HG02759 (cell line): ENCODE measurements at regions not wholly inside any gene's neighbourhood (a gene's known extent, or its start where the extent isn't known, plus 50 kb on each side); places are given as distances from the start of the nearest gene placed in this dataset.
"Not testable (repeated sequence)": the region's sequence is repeated elsewhere in the genome, so short reads cannot be mapped to it uniquely, and the experiment has no call there.

ENCODE experiments used
- ATAC-seq: cut with Tn5 transposase; IDR thresholded peaks from one replicate; pipeline ENCODE4 v1.9.1; 2021; ENCODE audit warnings: mild to moderate bottlenecking, moderate library complexity; ENCODE audit not compliant: unreplicated experiment

DNA sequence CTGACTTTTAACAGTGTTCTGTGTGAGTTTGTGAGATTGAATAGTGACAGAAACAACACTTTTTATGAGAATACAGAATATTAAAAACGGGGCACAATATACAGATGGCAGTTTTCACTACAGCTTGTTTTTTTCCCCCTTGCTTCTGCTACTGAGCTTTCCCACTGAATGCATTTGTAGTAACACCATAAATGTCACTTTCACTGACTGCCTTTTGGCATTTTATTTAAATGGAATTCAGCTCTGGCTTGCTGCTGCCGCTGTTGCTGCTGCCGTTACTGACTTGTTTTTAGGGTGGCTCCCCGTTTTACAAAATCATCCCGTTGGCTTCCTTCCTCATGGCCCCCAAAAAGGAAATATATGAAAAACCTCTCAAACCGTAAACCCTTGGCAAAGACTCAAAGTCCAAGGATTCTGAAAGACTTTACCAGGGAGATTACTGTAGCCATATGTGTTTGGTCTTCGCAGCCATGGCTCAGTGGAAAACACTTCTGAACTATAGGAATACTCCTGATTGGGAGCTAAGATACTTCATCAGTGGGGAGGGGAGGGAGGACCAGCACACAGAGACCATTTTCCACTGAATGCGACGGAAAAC is 151.0 kb downstream of the NUF2 start:
- no peak for ATAC-seq

DNA sequence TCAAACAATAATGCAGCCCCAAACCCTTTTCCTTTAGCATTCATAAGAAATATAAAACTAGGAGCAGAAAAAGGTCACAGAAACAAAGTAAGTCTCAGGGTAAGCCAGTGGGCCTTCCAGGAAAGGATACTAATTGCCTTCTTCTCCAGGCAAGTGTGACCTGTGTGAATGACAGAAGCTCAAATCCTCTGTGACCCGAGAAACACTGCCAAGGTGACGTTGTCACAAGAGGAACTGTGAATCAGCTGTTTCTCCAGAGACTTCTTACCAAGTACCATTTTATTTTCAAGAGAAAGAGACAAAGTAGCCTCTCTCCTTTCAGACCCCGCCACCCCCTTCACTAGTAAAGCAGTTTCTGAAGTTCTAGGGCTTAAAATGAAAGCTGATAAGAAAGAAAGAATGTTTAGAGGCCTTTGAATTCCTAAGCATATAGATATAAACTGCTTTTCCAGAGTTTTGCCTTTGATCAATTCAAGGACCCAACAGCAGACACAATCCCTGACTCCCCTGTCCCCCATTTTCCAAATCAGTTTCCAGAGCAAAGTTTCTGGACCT is 155.6 kb downstream of the NUF2 start:
- no peak for ATAC-seq

DNA sequence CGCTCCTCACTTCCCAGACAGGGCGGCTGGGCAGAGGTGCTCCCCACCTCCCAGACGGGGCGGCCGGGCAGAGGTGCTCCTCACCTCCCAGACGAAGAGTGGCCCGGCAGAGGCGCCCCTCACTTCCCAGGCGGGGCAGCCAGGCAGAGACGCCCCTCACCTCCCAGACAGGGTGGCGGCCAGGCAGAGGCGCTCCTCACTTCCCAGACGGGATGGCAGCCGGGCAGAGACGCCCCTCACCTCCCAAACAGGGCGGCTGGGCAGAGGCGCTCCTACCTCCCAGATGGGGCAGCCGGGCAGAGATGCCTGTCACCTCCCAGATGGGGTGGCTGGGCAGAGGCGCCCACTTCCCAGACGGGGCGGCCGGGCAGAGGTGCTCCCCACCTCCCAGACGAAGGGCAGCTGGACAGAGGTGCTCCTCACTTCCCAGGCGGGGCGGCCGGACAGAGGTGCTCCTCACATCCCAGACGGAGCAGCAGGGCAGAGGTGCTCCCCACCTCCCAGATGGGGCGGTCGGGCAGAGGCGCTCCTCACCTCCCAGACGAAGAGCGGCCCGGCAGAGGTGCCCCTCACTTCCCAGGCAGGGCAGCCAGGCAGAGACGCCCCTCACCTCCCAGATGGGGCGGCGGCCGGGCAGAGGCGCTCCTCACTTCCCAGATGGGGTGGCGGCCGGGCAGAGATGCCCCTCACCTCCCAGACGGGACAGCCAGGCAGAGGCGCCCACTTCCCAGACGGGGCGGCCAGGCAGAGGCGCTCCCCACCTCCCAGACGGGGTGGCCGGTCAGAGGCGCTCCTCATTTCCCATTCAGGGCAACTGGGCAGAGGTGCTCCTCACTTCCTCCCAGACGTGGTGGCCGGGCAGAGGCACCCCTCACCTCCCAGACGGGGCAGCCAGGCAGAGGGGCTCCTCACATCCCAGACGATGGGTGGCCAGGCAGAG is 176.9 kb downstream of the NUF2 start:
- not testable (repeated sequence) for ATAC-seq

DNA sequence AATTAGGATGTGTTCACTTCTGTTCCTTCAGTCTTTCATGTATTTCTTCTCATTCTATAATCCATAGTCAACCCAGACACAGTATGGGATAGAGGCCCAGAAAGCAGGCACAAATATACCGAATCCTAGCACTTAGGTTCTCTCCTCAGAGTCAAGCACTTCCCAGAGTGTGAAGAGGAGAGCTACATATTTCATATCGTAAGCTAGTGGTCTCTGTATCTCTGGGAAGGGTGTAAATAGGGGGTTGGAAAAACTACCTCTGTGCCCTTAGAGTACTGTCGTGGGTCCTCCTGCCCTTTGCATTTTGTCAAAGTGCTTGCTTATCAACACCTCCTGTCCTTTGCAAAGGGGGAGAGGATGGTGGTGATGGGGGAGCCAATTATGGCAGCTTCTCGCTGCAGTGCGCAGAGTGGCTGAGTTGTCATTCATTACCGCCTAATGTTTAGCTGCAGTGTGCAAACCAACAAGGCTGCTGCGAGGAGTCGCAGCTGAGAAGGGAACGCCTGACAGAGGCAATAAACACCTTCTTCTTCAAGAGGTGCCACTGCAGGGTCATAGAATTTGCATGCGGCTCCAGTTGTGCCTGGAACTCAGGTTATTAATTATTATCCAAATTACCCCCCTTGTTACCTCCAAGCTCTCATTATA is 182.7 kb downstream of the NUF2 start:
- ATAC-seq, result no peak

DNA sequence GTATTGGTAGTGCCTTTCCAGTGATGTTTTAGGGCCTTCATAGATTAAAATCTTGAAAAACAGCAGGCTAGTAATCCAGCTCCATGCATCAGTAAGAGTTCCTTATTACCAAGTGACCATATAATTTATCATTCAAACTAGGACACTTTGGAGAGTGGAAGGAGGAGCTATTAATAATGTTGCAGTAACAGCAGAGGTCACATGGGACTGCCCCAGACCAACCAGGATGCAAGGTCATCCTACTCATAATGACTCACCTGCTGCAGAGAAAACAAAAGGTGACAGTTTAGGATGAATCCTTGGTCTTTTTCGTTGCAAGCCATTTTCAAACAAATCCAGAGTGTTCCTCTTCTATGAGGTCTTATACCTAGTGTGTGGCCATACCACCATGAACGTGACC is 187.4 kb downstream of the NUF2 start:
- no peak for ATAC-seq

DNA sequence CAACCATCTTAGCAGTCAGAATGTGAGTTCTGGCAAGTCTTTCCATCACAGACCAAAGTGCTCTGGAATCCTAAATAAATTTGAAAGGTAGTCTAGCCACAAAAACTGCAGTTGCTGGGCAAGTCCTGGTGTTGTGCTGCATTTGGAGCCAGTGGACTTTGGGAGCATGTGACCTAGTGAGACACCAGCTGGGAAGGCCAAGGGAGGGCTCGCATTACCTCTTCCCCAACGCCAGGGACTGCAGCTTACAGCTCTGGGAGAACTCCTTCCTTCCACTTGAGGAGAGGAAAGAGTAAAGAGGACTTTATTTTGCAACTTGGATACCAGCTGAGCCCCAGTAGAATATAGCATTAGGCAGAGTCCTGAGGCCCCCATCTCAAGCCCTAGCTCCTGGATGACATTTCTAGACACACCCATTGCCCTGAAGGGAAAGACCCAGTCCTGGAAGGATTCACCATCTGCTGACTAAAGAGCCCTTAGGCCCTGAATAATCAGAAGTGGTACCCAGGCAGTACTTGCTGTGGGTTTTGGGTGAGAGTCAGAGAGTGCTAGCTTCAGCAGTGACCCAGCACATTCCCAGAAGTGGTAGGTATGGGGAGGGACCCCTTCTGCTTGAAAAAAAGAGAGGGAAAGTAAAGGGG is 190.7 kb downstream of the NUF2 start:
- no peak for ATAC-seq

DNA sequence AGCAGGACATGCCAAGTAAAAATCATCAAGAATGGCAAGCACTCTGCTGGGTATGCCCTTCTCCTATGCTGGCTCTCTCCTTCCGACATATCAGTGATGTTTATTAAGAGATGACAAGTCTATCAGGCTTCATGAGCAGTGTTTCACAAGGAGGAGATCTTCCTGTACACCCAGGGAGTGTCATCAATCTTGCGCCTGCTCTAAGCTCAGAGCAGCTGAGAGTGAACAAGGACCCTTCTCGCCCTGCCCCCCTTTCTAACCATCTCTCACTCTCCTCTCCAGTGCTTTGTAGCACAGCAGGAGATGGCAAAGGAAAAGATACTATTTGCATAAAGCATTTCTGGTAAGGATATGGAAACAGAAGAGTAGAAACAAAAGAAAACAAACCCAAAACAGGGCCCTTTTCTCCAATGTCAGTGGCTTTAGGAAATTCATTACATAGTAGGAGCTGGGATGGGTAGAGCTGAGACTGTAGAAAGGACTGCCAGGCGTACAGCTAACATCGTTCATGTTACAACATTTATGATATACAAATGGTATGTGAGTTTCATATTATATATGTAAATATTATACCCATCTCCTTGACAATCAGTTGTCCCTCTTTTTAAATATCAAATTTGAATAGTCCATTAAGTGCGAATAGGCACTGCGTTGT is 201.7 kb downstream of the NUF2 start:
- ATAC-seq, result no peak

DNA sequence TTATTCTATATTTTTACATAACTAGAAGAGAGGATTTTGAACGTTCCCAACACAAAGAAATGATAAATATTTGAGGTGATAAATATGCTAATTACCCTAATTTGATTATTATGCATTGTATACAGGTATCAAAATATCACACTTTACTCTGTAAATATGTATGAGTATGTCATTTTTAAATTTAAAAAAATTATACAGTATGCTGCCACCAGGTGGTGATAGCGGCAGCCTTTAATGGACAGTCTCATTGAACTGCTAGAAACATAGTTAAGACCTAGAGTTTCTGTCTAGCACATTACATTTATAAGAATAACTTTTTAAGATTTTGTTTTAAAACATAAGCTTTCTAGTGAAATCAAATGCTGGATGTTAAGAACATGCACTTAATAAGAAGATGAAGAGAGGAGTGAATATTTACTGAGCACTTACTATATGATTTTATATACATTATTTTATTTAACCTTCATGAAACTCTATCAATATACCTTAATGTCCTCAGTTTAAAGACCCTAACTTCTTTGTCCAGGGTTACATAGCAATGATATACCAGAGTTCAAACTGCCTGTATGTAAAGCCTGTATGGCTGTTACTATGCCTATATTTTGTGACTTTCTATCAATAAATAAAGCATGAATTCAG is 207.1 kb downstream of the NUF2 start:
- ATAC-seq, result no peak

DNA sequence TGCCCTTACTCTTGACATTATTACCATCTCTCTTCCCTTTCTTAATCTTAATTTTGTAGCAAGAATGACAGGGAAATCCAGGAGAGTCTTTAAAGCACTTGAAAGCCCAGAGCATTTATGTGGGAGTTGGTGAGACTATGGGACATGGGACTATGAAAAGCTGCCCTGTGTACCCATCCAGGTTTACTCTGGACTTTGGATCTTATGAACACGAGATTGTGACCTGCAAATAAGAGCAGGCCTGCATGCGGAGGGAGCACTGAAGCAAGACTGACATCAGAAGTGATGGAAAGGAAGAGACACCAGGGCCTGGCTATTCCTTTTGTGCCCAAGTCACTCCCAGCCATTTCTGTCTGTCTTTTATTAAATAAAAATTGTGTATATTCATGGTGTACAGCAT is 209.6 kb downstream of the NUF2 start:
- ATAC-seq, result no peak

DNA sequence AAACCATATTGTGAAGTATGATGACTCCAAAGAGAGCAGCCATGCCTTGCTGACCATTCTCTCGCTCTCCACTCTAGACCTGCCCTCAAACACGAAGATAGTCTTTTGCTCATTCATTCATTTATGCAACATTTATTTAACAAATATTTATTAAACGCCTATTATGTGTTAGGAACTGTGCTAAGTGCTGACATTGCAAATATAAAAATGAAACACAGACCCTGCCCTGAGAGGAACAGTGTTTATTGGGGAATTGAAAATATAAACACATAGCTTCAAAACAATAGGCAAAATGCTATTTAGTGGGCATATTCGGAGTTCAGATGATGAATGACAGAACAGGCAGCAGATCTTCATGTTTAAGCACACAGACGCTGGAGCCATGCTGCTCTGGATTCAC is 213.6 kb downstream of the NUF2 start:
- ATAC-seq, result no peak

DNA sequence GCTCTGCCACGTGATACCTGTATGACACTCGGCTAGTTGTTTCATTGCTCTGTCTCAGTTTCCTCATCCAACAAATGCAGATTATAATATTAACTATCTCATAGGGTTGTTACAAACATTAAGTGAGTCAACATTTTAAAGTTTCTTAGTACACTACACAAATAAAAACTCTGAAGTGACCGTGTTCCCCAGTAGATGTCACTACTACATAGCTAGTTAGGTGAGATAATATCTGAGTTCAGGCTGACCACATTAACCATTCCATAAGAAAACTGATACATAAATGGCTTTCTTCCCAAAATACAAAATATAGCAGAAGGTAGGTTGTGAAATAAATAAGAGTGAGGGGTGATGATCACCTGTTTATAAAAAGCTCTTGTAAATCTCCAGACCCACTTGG is 214.1 kb downstream of the NUF2 start:
- ATAC-seq, result no peak

DNA sequence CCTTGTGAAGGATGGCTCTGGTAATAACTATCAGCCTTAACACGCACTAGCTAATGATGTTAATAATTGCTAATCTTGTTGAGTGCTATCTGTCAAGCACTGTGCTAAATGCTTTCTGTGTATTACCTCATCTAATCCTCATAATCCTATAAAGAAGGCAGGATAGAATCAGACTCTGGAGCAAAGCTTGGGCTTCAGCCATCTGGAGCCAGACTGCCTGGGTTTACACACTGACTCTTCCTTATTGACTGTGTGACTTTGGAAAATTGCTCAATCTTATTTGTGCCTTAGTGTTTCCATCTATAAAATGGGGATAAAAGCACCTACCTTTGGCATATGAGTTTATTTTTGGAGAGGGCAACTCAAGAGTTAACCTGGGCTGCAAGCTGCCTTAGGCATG is 216.1 kb downstream of the NUF2 start:
- ATAC-seq, result no peak

DNA sequence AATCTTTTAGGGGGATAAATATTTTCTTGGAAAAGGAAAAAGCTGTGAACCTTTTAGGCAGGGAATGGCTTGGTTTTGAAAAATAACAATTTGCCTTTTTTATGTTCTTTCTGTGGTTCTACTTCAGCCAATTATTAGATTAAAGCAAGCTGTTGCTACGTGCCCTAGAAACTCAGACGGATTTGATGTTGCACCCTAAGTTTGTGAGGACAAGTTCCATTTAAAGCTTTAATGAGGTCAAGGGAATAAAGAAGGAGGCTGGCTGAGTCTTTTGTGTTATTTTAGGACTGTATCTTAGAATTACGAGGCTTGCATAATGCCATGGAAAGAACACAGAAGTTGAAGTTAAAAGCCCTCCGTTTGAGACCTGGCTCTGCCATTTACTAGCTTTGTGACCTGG is 216.9 kb downstream of the NUF2 start:
- ATAC-seq, result no peak

DNA sequence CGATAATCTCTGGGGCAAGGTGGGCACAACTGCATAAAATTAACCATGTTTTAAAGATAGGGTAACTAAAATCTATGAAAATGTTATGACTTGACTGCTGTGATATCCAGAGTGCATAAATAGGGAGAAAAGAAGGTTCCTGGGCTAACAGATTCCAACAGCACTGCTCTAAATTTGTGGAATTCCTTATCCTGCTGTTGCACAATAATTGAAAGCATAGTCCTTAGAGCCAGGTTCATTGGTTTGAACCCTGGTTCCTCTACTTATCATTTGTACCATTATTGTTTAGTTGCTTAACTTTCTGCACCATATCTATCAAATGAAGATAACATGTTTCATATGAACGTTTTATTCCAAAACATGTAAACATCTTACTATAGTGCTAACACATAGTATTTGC is 219.0 kb downstream of the NUF2 start:
- no peak for ATAC-seq

DNA sequence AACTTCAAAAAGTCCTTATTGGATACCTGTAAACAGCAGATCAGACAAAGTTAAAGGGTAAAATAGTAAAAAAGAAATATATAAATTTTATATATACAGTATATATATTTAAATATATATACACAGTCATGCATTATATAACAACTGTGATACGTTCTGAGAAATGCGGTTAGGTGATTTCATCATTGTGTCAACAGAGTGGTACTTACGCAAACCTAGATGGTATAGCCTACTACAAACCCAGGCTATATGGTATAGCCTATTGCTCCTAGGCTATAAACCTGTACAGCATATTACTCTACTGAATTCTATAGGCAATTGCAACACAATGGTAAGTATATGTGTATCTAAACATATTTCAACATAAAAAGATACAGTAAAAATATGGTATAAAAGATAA is 222.7 kb downstream of the NUF2 start:
- no peak for ATAC-seq

DNA sequence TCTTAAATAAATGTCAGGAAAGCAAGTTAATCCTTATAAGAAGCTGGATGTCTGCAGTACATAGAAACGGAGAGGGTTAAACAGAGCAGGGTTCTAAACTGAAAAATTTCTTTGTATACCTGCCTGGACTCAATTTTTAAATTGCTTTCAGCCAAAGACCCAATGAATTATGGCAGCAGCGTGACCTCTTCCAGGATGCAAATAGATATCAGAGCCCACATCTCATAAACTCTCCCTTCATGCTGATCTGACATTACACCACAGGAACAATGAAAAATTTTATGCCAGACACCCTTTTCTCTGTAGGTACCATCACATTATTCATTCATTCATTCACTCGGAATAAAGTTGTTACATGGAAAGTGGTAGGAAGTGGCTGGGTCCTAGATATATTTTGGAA is 236.4 kb downstream of the NUF2 start:
- no peak for ATAC-seq

DNA sequence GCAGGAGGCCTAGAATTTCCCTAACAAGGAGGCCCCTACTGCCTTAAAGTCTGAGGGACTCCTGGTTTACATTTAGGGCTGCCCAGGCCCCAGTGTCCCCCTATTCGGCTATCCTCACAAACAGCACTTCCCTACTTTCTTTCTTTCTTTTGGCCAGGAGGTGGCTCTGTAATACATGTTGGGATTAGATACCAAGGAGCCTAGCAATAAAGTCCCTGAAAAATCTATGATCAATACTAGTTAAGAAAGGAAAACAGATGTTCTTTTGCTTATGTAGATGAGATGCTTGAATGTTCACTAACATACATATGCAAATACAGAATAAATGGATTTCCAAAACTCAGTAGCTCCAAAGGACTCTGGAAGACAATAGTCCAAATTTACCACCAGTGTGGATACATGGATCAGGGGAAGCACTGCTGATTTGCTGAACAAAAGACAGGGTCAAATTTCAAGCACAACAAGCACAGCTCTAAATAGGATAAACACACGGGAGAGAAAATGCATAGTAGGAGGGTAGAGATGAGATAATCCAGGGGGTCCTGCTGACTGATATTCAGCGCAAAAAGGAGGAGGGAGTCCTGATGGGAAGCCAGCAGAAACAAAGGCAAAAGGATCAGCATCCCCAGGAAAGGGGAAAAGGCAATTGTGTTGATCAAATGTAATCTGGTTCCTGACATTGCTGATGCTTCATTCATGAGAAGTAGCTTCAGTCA is 240.0 kb downstream of the NUF2 start:
- ATAC-seq, result no peak

DNA sequence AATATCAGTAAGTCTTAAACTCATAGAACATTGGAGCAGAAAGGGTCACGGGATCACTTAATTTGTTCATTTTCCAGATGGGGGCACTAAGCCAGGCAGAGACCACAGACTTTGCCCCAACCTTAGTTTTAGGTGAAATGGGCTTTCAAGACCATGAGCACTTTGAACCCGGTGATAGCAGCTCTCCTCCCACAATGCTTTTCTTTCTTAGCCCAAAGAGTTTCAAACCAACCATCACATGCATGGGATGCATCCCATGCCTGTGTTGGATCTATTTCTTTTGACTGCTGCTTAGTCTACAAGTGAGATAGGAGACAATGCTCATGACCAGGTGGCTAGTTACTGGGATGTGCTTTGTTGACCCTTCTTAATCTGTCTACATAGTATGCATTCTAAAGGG is 240.6 kb downstream of the NUF2 start:
- ATAC-seq, result no peak

DNA sequence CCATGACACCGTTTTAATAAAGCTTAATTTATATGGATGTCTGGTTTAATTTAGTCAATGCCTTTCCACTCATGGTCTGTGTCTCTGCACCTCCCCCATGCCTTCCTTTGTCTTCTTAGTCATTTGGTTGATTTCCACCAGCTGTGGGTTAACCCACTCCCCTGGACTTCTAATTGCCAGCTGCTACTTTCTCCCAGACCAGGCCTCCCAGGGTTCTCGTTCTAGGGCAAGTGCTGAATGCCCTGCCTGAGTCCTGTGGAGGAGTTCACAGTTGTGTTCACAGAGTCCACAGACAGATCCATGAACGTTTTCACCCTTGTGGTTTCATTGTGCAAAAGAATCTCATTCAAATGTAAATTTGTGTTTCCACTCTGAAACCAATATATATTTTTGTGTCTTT is 243.4 kb downstream of the NUF2 start:
- no peak for ATAC-seq

DNA sequence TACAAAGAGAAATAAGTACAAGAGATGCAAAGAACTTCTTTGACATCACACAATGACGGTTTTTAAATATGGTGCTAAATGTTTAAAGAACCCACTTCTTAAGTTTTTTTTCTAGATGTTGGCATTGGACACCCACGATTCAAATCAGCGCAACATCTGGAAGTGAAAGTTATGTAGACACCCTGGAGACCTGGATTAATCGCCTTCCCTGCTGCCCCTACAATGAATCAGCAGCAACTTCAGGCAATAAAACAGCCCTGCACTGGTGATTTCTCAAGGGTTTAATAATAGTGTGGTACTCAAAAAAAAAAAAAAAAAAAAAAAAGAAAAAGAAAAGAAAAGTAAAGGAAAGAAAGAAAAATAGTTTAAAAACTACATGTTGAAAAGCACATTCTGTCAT is 248.3 kb downstream of the NUF2 start:
- ATAC-seq, result no peak
